Epithelial cell of prostate (primary cell): ENCODE measurements at regions not wholly inside any gene's neighbourhood (a gene's known extent, or its start where the extent isn't known, plus 50 kb on each side); places are given as distances from the start of the nearest gene placed in this dataset.
"Not testable (repeated sequence)": the region's sequence is repeated elsewhere in the genome, so short reads cannot be mapped to it uniquely, and the experiment has no call there.

ENCODE experiments used
- DNase-seq: peaks from one replicate; pipeline ENCODE4 v3.0.0-alpha.2; 2011; ENCODE audit warnings: low read depth, low spot score
- H3K27ac ChIP-seq: fragments of 450-650 bp; 2 replicates; pipeline ENCODE4 v1.5.1; 2017; ENCODE audit warnings: mild to moderate bottlenecking

DNA sequence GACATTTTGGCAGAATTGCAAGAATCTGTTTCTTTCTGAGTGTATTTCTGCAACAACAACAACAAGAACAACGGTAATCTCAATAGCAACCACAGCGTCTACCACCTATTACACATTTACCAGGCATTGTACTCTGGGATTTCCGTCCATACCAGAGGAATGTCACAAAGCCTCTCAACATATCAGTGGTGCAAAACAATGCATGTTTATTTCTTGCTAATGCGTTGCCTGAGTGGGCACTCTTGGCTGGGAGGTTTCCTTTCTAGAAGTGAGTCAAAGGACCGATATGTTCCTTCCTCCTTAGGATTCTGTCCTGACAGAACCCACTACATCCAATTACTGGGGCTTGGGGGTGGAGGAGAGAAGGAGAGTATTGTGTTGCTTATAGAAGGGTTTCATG lies 585.6 kb downstream of the TSN start:
- no peak overlapping the region for H3K27ac ChIP-seq
- DNase-seq = no peak

DNA sequence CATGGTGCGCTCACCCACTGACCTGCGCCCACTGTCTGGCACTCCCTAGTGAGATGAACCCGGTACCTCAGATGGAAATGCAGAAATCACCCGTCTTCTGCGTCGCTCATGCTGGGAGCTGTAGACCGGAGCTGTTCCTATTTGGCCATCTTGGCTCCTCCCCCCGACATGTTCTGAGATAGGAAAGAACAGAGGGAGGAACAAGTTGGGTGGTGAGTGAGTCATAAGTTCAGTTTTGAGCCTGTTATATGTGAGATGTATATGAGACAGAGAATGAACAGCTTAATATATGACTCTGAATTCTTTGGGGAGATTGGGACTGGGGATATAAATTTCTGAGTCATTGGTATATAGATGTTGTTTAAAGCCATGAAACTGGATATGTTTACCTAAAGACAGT lies 596.7 kb downstream of the TSN start:
- H3K27ac ChIP-seq, DNase-seq: not testable (repeated sequence)

DNA sequence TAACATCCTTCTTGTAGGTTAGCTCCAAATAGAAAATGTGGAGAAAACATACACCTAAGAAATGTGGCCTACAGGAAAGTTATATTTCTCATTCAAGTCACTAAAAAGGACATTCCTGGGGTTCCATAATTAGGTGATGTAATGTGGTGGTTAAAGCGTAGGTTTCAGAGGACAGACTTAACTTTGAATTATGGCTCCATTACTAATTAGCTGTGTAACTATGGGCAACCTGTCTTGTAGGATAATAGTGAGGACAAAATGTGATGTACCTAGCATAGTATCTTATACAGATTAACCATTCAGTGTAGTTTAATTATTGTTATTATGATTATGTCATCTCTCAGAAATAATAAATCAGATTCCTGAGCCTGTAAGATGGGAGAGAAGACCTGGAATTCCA lies 602.5 kb downstream of the TSN start:
- no peak overlapping the region for H3K27ac ChIP-seq

DNA sequence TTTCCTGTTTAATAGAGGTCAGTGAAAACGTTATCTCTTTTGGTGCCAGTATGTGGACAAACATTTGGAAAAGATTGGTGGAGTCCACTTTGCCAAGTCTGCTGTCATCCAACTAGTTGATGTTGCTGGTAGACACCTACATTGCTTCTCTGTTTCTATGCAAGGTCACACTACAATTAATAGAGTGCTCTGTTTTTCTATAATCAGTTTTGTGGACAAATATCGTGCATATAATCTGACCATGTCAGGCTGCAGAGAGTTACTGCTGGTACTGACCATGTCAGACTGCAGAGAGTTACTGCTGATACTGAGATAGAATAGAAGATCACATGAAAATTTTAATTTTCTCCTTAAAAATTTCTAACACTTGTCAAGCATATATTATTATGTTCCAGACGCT lies 603.3 kb downstream of the TSN start:
- H3K27ac ChIP-seq = no peak overlapping the region

More for the DNA sequence above, 602.5 kb downstream of the TSN start:
- no peak for DNase-seq

DNA sequence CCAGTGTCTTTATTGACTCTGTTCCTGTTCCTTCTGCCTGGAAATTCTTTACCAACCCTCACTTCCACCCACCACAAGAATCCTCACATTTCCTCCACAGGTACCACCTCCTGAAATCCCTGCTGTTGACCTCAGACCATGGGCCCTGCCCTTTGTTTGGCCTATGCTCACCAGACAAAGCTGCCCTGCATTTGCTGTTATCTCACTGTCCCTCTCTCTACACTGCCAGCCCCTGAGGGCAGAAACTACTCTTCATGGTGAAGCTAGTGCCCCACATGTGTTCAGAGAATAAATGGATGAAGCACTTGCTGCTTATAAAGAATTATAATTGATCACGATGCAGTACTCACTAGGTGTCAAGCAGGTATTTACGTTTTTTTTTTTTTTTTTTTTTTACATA lies 608.4 kb downstream of the TSN start:
- no peak for DNase-seq
- no peak overlapping the region for H3K27ac ChIP-seq

More for the DNA sequence above, 603.3 kb downstream of the TSN start:
- no peak for DNase-seq

DNA sequence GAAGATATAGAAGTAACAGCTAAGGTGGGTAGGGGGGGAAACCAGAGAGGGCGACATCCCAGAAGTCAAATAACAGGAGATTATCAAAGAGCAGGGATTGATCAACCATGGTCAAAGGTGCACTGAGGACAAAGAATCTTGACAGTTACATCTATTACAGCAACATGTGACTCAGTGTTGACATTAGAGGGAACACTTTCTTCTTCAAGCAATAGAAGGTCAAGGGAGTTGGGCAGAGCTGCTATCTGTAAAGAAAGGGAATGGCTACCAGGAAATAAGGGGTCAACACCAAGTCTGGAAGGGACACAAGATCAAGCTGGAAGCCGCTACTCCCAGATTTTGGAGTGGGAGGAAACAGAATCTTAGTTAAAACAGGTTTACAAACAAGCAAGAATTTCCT lies 611.0 kb downstream of the TSN start:
- no peak overlapping the region for H3K27ac ChIP-seq
- DNase-seq = no peak

DNA sequence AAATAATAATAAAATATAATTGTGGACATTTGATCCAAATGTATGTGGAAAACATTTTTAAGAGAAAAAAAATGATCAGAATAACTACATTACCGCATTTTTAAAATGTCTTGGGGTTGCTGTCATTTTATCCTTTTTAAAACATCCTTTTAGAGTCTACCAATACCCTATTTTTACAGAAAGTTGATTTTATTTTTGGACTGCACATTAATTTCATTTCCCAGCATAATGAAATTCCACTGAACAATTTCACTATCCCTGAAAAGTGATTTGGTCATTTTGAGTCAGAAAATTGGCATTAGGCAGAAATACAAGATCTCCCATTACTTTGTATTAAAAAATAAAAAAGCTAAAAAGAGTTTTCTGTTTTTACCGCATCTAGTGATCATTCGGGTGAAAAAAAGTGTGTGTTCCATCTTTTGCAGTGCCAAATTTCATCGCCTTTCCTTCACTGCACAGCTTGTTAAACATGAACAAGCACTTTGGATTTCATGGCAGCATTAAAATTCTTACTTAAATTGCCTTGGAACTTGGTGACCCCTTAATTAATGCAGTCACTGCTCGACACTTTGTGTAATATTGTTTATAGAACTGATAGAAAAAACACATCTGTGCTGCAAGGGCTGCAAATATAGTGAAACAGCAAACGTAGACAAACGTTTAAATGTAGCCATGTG lies 611.7 kb downstream of the TSN start:
- H3K27ac ChIP-seq = no peak overlapping the region
- DNase-seq = no peak

DNA sequence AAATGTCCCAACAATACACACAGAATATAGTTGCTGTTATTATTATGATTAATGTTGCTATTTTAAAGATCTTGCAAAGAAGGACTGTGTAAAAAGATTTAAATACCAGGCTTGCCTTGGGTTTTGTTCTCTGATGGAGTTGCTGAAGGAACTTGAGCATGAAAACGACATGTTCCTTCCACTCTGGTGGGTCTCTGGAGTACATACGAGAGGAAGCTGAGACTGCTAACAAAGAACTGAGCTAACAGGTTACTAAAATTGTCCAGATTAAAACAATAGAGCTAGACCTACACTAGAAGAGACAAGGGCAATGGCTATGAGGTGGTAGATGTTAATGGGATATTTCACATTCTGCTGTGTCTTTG lies 612.2 kb downstream of the TSN start:
- no peak for DNase-seq

DNA sequence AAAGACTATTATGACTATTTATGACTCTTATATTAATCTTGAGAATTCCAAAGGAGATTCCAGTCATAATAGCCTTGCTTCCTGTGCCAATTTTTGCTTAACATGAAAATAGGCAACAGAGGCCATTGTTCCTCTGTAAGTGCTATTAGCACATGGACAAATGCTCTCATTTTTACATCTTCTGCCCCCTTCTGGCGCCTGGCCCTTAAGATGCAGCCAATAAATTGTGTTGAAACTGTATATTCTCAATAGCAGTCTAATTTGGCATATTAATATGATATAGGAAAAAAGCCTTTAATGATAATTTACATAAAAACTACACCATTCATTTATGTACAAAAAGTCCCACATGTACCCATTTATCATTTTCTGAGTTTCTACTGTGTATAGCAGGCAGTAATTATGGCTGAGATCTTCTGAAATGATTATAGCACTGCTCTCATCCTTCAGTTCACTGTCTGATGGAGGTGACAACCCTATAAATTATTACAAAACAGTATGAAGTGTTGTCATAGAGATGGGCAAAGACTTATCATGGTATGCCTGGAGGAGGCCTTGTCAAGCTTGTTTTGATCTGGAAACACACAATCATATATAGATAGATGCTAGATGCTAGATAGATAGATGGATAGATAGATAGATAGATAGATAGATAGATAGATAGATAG lies 613.3 kb downstream of the TSN start:
- DNase-seq = no peak
- no peak overlapping the region for H3K27ac ChIP-seq

More for the DNA sequence above, 612.2 kb downstream of the TSN start:
- H3K27ac ChIP-seq = no peak overlapping the region

DNA sequence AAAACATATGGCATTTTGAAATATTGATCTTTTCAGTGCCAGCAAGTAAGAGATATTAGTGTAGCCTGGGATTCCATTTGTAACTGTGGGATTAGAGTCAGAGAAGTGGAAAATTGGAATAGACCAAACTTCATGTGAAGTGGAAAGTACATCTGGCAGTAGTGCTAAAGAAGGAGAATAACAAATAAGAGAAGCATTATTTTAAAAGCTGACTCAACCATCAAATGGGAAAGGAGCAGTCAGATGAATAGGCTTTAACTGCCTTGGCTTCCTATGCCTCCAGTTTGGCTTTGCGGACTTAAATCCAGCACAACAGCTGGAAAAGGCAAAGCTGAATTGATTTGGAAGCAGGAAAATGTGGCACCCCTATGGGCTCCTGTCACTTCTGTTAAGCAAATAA lies 623.1 kb downstream of the TSN start:
- DNase-seq = no peak
- H3K27ac ChIP-seq = no peak overlapping the region

DNA sequence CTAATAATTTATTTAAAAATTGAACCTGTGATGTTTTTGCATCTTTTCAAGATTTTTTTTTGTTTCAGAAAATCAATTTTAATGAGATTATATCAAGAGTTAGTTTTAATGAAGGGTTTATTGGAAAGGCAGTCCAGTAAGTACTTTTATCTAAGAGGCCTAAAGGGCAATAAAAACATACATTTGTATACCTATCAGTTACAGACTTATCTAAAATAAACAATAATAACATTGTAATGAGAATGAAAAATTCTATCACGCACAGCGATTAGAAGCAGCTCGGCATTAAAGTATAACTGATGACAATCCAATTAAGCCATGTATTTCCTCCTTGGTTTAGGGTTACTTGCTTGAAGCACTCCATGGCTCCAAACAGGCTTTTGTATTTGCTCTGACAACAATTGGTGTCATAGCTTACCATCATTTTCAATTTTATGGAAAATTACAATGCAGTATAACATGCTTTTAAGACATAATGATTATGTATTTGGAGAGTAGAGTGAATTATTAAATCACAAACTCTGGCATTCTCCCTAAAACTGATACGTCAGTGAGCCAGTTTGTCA lies 629.4 kb downstream of the TSN start:
- DNase-seq = no peak
- no peak overlapping the region for H3K27ac ChIP-seq

DNA sequence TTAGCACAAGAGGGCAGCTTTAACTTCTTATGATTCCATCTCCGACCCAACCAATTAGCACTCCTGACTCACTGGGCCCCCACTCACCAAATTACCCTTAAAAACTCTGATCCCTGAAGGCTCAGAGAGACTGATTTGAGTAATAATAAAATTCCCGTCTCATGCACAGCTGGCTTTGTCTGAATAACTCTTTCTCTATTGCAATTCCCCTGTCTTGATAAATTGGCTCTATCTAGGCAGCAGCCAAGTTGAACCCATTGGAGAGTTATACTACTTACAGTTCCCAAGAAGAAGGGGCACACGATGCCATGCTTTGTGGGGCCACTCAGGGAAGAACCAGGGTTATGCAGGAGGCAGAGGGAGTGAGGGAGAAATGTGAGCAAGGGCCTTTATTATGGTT lies 632.8 kb downstream of the TSN start:
- DNase-seq = no peak
- no peak overlapping the region for H3K27ac ChIP-seq

DNA sequence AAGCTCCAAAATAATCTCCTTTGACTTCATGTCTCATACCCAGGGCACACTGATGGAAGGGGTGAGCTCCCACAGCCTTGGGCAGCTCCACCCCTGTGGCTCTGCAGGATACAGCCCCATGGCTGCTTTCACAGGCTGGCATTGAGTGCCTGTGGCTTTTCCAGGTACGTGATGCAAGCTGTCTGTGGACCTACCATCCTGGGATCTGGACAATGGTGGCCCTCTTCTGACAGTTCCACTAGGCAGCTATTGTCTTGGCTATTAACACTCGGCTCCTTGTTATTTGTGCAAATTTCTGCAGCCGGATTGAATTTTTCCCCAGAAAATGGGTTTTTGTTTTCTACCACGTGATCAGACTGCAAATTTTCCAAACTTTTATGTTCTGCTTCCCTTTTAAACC lies 634.2 kb downstream of the TSN start:
- no peak for DNase-seq
- no peak overlapping the region for H3K27ac ChIP-seq

DNA sequence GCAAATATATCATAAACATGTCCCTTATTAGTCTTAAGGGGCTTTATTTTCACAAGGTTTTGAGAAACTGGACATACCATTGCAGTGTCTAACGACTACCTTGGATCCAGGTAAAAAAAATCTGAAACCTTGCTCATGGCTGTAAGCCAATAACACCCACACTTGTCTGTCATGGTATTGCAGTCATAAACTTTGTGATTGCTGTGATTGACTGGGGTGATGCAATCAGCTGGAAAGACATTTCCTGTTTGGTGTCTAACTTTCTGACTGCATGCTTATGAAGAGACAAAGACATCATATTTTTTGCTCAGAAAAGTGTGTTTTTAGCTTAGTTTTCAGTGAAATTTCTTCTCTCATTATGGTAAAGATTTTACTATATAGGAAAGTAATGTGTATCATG lies 635.0 kb downstream of the TSN start:
- H3K27ac ChIP-seq = no peak overlapping the region
- DNase-seq = no peak

DNA sequence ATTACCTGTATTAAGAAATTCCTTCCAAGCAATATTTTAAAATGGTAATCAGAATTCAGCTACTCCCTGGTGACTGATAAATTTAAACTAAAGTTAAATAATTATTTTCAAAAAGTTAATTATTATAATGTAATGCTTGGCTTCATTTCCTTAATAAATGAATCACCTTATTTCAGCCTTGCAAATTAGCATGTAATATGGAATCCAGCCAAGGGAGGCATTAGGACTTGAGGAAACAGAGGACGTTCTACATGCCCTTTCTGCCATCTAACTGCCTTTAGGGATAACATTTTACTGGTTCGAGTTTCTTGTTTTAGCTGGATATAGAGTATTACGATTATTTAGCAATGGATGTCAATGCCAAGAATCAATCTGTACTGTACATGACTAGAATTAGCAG lies 636.3 kb downstream of the TSN start:
- no peak for DNase-seq
- no peak overlapping the region for H3K27ac ChIP-seq

DNA sequence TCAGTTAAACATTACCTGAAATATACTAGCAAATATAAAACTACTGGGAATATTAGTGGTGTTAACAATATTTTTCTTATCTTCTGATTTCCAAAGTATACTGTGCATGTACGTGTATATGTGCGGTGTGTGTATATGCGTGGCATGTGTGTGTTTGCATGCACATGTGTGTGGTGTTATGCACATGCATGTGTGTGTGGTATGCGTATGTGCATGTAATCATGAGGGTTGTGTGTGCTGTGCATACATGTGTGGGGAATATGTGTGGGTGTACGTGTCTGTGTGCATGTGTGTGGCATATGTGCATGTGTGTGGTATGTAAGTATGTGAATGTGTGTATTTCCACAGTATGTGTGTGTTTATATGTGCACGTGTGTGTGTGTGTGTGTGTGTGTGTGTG lies 640.2 kb downstream of the TSN start:
- no peak overlapping the region for H3K27ac ChIP-seq
- no peak for DNase-seq

DNA sequence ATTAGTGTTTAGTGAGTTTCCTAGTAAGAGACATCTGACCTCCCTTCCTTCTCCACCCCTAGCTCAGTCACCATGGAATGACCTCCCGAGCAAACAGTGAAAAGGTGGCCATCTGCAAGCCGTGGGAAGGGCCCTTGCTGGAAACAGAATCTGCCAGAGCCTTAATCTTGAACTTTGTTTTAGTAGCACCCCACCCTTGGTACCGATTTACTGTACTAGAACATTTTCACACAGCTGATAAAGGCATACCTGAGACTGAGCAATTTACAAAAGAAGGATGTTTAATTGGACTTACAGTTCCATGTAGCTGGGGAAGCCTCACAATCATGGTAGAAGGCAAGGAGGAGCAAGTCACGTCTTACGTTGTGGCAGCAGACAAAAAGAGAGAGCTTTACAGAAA lies 655.8 kb downstream of the TSN start:
- no peak for DNase-seq
- no peak overlapping the region for H3K27ac ChIP-seq

DNA sequence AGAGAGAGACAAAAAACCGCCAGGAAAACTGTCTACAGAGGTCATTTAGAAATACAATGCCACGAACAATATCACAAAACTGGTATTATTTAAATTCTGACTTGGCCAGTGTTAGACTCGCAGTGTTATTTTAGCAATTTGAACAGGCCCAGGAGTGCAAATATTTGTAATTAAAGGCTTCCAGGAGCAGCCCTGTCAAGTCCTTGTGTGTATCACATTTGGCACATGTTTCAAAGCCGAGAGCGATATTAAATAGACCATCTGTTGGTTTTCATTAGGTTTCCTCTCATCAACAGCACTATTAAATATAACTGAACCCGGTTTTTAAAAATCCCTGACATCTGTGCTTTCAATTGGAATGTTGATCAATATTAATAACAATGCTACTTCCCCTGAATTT lies 656.9 kb downstream of the TSN start:
- DNase-seq = no peak
- H3K27ac ChIP-seq = no peak overlapping the region

DNA sequence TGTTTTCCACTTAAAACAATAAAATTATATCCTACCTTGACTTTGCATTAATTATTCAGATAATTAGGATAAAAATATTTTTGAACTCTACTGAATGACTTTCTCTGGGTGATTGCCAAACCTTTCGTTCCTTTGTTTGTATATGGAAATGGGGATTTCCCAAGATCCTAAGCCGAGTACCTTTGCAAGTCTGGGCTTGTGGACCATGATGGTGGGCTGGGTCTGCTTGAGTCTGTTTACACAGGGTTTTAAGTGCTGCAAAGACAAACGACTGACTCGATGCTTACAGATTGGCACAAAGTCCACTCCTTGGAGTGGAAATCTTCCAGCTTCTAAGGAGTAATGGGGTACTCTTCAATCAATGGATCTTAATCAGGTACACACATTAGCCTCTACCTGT lies 659.5 kb downstream of the TSN start:
- no peak overlapping the region for H3K27ac ChIP-seq
- peak; percentile 18 for DNase-seq

DNA sequence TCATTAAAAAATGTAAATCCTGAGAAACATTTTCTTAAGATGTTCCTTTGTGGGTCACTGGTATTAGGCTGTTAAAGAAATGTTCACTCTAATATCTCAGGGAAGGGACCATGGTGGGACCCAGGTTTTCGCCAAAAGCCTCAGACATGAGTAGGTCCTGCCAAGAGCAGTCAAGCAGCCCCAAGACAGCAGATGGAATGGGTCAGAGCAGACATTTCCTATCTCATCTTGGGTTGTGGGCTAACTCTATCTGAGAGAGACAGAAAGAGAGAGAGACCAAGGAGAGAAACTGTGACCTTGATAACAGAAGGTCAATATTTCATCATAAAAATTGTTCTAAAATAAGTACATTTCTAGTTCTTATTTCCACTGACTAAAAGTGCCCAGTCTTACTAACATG lies 661.7 kb downstream of the TSN start:
- no peak overlapping the region for H3K27ac ChIP-seq
- no peak for DNase-seq

DNA sequence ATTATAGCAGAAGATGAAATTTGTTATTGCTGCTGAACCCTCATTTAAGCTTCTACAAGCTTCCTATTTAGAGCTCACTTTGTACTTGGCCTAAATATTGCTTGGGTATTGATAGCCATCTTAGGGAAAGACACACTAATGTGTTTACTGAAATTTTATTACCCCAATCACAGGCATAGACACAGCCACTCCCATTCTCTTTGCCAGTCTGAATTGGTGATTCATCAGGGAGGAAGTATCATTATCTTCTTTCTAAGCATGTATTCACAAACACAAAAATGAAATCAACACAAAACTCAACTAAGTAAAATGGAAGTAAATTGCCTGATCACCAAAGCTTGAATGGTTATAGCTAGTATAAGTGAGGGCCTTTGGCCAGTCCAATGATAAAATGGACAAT lies 666.3 kb downstream of the TSN start:
- no peak overlapping the region for H3K27ac ChIP-seq
- no peak for DNase-seq

DNA sequence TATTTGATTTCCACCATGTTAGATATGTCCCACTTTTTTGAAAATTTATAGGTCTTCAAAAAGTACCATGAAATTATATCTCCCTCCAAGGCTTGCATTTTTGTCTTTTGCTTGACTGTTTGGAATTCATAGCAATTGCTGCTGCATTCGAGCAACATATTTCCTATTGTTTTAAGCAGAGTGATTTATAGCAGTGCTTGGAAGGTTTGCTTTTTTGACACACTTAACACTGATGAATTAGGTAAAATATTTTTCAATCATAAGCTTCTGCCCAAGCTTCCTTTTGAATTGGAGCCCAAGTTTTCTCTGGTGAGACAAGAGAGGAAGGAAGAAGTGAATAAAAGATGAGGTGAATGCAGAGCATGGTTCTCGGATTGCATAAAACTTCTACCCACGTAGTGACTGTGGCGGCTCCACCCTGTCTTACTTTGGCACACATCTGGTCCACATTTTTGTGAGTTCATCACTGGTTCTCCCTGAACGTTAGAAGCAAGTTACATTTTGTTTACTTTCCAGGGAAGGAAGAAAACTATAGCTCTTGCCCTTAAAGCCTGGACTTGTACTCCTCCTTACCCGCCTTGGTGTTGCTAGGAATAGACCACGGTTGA lies 667.0 kb downstream of the TSN start:
- DNase-seq = no peak
- no peak overlapping the region for H3K27ac ChIP-seq
